Vagina (tissue), 2 donors: ENCODE measurements at regions not wholly inside any gene's neighbourhood (a gene's known extent, or its start where the extent isn't known, plus 50 kb on each side); places are given as distances from the start of the nearest gene placed in this dataset.

ENCODE experiments used
- POLR2A ChIP-seq, 2 donors: fragments of 450-650 bp; IDR thresholded peaks; one replicate each; pipeline ENCODE4 v1.6.1; 2017; ENCODE audit warnings: antibody characterized with exemption in 2 of 2, mild to moderate bottlenecking in 2 of 2, moderate library complexity in 2 of 2
- POLR2AphosphoS5 ChIP-seq, 2 donors: sonication (generic); formaldehyde crosslinking; IDR thresholded peaks; one replicate each; pipeline ENCODE4 v1.9.0; 2017; ENCODE audit warnings: antibody characterized with exemption in 2 of 2, mild to moderate bottlenecking in 2 of 2, low read depth in 1 of 2; ENCODE audit not compliant: insufficient read depth in 1 of 2
- TF ChIP-seq, protein P1 (sequence below), 3 experiments: fragments of 450-650 bp in 2 of 3; fragments of 200-600 bp in 1 of 3; sonication (generic) in 1 of 3; IDR thresholded peaks; one replicate each; pipeline ENCODE4 v1.5.1; 2017 to 2019; ENCODE audit warnings: antibody characterized with exemption in 3 of 3, mild to moderate bottlenecking in 2 of 3, moderate library complexity in 2 of 3

DNA sequence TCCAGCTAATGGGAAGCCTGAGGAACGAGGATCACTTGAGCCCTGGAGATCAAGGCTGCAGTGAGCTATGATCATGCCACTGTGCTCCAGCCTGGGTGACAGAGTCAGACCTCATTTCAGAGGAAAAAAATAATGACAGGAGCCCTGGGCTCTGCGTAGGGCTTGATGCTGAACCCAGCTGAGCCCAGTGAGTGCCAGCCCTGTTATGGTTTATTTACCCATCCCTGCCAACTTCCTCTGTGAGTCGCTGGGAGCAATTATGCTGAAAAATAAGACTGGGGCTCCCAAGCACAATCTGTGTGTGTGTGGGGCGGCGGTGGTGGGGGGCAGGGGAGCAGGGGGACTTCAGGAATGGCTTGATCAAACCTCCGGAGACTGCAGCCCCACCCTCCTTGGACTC is 75.9 kb upstream of the PMEPA1 start:
- TF ChIP-seq, protein P1, sequence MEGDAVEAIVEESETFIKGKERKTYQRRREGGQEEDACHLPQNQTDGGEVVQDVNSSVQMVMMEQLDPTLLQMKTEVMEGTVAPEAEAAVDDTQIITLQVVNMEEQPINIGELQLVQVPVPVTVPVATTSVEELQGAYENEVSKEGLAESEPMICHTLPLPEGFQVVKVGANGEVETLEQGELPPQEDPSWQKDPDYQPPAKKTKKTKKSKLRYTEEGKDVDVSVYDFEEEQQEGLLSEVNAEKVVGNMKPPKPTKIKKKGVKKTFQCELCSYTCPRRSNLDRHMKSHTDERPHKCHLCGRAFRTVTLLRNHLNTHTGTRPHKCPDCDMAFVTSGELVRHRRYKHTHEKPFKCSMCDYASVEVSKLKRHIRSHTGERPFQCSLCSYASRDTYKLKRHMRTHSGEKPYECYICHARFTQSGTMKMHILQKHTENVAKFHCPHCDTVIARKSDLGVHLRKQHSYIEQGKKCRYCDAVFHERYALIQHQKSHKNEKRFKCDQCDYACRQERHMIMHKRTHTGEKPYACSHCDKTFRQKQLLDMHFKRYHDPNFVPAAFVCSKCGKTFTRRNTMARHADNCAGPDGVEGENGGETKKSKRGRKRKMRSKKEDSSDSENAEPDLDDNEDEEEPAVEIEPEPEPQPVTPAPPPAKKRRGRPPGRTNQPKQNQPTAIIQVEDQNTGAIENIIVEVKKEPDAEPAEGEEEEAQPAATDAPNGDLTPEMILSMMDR (IDR thresholded peaks at IDR 0.05) = no peak
- TF ChIP-seq POLR2A (IDR thresholded peaks at IDR 0.05) = no peak
- no peak for TF ChIP-seq POLR2AphosphoS5 (IDR thresholded peaks at IDR 0.05; ENCODE audit: insufficient read depth in 1 of 2, low read depth in 1 of 2)
